ENCODE measurements at regions not wholly inside any gene's neighbourhood (a gene's known extent, or its start where the extent isn't known, plus 50 kb on each side); places are given as distances from the start of the nearest gene placed in this dataset.

DNA sequence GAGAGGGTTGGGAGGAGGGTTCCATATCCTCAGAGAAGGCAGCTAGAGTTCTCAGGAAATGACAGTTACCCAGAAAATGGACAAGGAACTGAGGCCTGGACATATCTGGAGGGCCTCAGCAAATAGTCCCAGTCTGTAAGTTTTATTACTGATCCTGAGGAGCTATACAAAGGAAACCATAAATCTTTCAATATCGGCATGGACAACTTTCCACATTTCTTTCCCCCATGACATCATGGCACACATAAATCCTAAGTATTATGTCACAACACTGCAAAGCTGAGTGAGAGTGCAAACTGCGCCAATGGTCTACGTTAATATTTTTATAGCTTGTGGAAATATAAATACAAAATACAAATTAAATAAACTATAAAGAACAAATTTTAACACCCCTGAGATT, 1356.2 kb upstream of the C9orf72 start:
- DNase-seq: no peak
- peaks cover 2% of the 10 kb centered on the region for H3K9me3 Mint-ChIP-seq (ENCODE audit: unreplicated experiment)
- no peaks in the 10 kb centered on the region for H3K27me3 Mint-ChIP-seq (ENCODE audit: unreplicated experiment)
- no peaks in the 10 kb centered on the region for H3K36me3 Mint-ChIP-seq (ENCODE audit: unreplicated experiment)
- no peaks in the 10 kb centered on the region for H3K4me1 Mint-ChIP-seq (ENCODE audit: low read depth, unreplicated experiment)
- no peak overlapping the region for H3K4me3 Mint-ChIP-seq (ENCODE audit: unreplicated experiment)
- no peak overlapping the region for H3K27ac Mint-ChIP-seq (ENCODE audit: unreplicated experiment)
- TF ChIP-seq, protein P1, sequence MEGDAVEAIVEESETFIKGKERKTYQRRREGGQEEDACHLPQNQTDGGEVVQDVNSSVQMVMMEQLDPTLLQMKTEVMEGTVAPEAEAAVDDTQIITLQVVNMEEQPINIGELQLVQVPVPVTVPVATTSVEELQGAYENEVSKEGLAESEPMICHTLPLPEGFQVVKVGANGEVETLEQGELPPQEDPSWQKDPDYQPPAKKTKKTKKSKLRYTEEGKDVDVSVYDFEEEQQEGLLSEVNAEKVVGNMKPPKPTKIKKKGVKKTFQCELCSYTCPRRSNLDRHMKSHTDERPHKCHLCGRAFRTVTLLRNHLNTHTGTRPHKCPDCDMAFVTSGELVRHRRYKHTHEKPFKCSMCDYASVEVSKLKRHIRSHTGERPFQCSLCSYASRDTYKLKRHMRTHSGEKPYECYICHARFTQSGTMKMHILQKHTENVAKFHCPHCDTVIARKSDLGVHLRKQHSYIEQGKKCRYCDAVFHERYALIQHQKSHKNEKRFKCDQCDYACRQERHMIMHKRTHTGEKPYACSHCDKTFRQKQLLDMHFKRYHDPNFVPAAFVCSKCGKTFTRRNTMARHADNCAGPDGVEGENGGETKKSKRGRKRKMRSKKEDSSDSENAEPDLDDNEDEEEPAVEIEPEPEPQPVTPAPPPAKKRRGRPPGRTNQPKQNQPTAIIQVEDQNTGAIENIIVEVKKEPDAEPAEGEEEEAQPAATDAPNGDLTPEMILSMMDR (IDR thresholded peaks at IDR 0.05; ENCODE audit: partially characterized antibody, unreplicated experiment): no peak

DNA sequence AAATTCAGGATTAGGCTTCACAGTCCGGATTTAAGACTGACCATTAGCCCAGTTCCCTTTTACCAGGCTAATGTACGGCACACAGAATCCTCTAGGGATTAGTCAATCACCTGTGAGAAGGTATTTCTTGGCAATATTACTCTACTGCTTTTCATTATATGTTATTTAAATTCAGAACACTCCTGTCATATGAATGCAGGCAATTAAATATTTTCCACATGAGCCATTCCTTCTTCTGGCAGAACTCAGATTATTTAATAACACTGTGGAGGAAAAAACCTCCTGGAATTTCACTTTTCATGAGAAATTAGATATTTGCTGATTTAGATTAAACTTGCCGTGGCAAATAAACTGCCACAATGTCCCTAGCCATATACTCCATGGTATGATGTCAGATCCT, 1357.5 kb upstream of the C9orf72 start:
- Mint-ChIP-seq H3K4me1 (ENCODE audit: low read depth, unreplicated experiment) (no peaks in the 10 kb centered on the region), H3K9me3 (ENCODE audit: unreplicated experiment) (peaks cover 2% of the 10 kb centered on the region), H3K36me3 (ENCODE audit: unreplicated experiment) (no peaks in the 10 kb centered on the region), H3K27ac (ENCODE audit: unreplicated experiment) (no peak overlapping the region), H3K4me3 (ENCODE audit: unreplicated experiment) (no peak overlapping the region), H3K27me3 (ENCODE audit: unreplicated experiment) (no peaks in the 10 kb centered on the region)
- TF ChIP-seq, protein P1 (IDR thresholded peaks at IDR 0.05; ENCODE audit: partially characterized antibody, unreplicated experiment): no peak
- no peak for DNase-seq

DNA sequence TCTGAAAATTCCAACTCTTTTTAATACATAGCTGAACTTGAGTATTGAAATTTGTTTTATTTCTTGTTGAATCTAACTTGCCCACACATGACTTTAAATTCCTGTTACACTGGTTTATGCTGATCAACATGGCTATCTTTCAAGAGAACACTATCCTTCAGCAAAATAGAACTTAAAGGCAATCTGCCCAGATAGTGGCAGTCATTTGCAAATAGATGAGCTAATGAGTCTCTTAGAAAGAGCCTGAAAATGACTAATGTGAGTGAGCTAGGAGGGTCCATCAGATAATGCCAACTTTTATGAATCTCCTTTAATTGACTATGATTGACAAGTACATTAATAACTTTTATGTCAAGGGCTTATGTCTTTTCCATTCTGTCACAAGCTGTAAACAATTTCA, 1360.8 kb upstream of the C9orf72 start:
- no peak overlapping the region for H3K27ac Mint-ChIP-seq (ENCODE audit: unreplicated experiment)
- no peaks in the 10 kb centered on the region for H3K4me1 Mint-ChIP-seq (ENCODE audit: low read depth, unreplicated experiment)
- no peak for DNase-seq
- H3K4me3 Mint-ChIP-seq (ENCODE audit: unreplicated experiment): no peak overlapping the region
- H3K36me3 Mint-ChIP-seq (ENCODE audit: unreplicated experiment): no peaks in the 10 kb centered on the region
- TF ChIP-seq, protein P1 (IDR thresholded peaks at IDR 0.05; ENCODE audit: partially characterized antibody, unreplicated experiment): no peak
- peaks cover 2% of the 10 kb centered on the region for H3K9me3 Mint-ChIP-seq (ENCODE audit: unreplicated experiment)
- H3K27me3 Mint-ChIP-seq (ENCODE audit: unreplicated experiment): no peaks in the 10 kb centered on the region

DNA sequence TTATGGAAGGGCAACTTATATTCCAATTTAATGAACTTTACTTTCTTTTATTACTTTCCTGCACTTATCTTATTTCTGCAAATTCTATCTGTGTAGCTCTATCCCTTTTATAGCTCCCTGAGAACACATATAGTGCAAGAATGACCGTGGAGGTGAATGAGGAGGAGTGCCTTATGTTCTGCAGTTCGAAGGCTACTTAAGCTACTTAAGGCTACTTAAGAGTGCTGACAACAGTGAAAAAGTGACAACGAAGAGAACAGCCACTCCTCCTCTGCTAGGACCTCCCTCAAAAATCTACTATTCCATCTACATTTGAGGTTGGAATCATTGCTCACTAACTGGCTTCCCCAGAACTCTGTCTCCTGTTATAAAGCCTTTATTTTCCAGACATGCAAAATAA, 1365.7 kb upstream of the C9orf72 start:
- no peak overlapping the region for H3K4me3 Mint-ChIP-seq (ENCODE audit: unreplicated experiment)
- no peak overlapping the region for H3K27ac Mint-ChIP-seq (ENCODE audit: unreplicated experiment)
- no peaks in the 10 kb centered on the region for H3K27me3 Mint-ChIP-seq (ENCODE audit: unreplicated experiment)
- no peaks in the 10 kb centered on the region for H3K4me1 Mint-ChIP-seq (ENCODE audit: low read depth, unreplicated experiment)
- no peaks in the 10 kb centered on the region for H3K9me3 Mint-ChIP-seq (ENCODE audit: unreplicated experiment)
- DNase-seq: no peak
- no peaks in the 10 kb centered on the region for H3K36me3 Mint-ChIP-seq (ENCODE audit: unreplicated experiment)
- TF ChIP-seq, protein P1 (IDR thresholded peaks at IDR 0.05; ENCODE audit: partially characterized antibody, unreplicated experiment): no peak

DNA sequence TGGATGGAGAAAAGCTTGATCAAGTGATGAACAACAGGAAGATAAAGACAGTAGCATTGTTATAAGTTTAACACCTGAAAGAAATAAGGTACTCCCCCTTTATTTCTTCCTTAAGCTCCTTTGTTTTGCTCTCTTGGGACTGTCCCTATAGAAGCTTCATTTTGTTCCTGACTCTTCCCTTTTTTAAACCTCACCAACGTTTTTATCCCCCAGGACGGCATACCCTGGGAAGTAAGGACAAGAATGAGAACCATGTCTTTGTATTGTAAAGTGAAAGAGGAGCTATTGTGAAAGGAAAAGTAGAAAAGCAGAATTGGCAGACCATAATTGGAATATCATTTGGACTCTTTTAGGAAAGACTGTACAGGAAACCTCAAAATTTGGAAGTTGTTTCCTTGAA, 1368.6 kb upstream of the C9orf72 start:
- no peaks in the 10 kb centered on the region for H3K9me3 Mint-ChIP-seq (ENCODE audit: unreplicated experiment)
- no peak for DNase-seq

More for the DNA sequence above, 1368.6 kb upstream of the C9orf72 start:
- TF ChIP-seq, protein P1 (IDR thresholded peaks at IDR 0.05; ENCODE audit: partially characterized antibody, unreplicated experiment): no peak
- Mint-ChIP-seq H3K27me3 (ENCODE audit: unreplicated experiment) (no peaks in the 10 kb centered on the region), H3K36me3 (ENCODE audit: unreplicated experiment) (no peaks in the 10 kb centered on the region), H3K27ac (ENCODE audit: unreplicated experiment) (no peak overlapping the region), H3K4me1 (ENCODE audit: low read depth, unreplicated experiment) (no peaks in the 10 kb centered on the region), H3K4me3 (ENCODE audit: unreplicated experiment) (no peak overlapping the region)
